ENCODE measurements at regions not wholly inside any gene's neighbourhood (a gene's known extent, or its start where the extent isn't known, plus 50 kb on each side); places are given as distances from the start of the nearest gene placed in this dataset.

DNA sequence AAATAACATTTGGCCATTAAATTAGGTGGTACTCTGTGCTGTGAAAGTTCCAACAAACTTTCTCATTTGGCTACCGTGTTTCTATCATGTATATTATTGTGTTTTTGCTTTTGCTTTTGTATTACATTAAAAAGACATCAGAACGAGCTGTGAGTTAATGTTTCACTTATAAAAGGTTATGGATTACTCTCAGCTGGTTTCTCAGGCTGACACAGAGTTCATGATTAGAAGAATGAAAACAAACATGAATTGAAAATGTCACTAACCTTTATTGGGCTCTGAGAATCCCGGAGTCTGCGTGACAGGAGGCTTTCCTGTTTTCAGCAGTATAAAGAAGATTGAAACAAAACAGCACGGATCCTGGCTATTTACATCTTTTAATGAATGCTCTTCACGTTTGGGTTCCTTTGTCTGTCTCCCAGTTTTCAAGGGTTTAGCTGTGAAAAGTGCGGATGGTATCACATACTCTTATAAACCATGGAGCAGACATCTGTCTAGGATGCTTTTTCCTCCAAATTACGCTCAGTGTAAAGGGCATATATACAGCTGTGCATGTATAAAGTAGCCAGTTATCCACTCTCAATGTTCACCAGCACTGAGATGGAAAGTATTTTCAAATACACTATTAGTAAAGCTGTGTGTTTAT is 153.6 kb downstream of the PTCSC3 start:
- TF ChIP-seq, protein P1, sequence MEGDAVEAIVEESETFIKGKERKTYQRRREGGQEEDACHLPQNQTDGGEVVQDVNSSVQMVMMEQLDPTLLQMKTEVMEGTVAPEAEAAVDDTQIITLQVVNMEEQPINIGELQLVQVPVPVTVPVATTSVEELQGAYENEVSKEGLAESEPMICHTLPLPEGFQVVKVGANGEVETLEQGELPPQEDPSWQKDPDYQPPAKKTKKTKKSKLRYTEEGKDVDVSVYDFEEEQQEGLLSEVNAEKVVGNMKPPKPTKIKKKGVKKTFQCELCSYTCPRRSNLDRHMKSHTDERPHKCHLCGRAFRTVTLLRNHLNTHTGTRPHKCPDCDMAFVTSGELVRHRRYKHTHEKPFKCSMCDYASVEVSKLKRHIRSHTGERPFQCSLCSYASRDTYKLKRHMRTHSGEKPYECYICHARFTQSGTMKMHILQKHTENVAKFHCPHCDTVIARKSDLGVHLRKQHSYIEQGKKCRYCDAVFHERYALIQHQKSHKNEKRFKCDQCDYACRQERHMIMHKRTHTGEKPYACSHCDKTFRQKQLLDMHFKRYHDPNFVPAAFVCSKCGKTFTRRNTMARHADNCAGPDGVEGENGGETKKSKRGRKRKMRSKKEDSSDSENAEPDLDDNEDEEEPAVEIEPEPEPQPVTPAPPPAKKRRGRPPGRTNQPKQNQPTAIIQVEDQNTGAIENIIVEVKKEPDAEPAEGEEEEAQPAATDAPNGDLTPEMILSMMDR (IDR thresholded peaks at IDR 0.05), result no peak
- no peak for TF ChIP-seq EZH2 (IDR thresholded peaks at IDR 0.05)
- TF ChIP-seq EZH2phosphoT487 (IDR thresholded peaks at IDR 0.05), result no peak
